ENCODE measurements at regions not wholly inside any gene's neighbourhood (a gene's known extent, or its start where the extent isn't known, plus 50 kb on each side); places are given as distances from the start of the nearest gene placed in this dataset.
"Not testable (repeated sequence)": the region's sequence is repeated elsewhere in the genome, so short reads cannot be mapped to it uniquely, and the experiment has no call there.

DNA sequence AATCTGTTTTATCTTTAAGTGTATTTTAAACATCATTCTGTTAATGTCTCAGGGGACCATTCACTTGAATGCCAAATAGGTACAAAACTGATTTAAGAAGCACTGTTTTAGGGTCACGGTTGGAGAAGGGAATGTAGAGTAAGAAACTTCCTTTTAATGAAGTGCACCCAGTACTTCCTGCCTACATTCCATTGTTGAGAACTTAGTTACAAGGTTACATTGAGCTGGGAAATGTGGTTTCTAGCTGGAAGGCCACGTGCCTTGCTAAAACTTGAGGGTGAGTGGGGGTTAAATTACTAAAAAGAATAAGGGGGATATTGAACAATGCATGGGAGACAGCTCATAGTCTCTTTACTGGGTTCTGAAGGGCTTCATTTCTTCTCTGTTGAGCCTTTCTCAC, 78.3 kb upstream of the TBC1D5 start:
- Mint-ChIP-seq H3K27ac (ENCODE audit: unreplicated experiment) (no peak overlapping the region), H3K9me3 (ENCODE audit: unreplicated experiment) (no peaks in the 10 kb centered on the region), H3K27me3 (ENCODE audit: unreplicated experiment) (no peaks in the 10 kb centered on the region), H3K4me1 (ENCODE audit: unreplicated experiment) (peaks cover 9% of the 10 kb centered on the region), H3K4me3 (ENCODE audit: unreplicated experiment) (no peak overlapping the region), H3K36me3 (ENCODE audit: unreplicated experiment) (no peaks in the 10 kb centered on the region)
- TF ChIP-seq, protein P1, sequence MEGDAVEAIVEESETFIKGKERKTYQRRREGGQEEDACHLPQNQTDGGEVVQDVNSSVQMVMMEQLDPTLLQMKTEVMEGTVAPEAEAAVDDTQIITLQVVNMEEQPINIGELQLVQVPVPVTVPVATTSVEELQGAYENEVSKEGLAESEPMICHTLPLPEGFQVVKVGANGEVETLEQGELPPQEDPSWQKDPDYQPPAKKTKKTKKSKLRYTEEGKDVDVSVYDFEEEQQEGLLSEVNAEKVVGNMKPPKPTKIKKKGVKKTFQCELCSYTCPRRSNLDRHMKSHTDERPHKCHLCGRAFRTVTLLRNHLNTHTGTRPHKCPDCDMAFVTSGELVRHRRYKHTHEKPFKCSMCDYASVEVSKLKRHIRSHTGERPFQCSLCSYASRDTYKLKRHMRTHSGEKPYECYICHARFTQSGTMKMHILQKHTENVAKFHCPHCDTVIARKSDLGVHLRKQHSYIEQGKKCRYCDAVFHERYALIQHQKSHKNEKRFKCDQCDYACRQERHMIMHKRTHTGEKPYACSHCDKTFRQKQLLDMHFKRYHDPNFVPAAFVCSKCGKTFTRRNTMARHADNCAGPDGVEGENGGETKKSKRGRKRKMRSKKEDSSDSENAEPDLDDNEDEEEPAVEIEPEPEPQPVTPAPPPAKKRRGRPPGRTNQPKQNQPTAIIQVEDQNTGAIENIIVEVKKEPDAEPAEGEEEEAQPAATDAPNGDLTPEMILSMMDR (IDR thresholded peaks at IDR 0.05), result no peak
- DNase-seq (ENCODE audit: extremely low spot score, unreplicated experiment), result no peak

DNA sequence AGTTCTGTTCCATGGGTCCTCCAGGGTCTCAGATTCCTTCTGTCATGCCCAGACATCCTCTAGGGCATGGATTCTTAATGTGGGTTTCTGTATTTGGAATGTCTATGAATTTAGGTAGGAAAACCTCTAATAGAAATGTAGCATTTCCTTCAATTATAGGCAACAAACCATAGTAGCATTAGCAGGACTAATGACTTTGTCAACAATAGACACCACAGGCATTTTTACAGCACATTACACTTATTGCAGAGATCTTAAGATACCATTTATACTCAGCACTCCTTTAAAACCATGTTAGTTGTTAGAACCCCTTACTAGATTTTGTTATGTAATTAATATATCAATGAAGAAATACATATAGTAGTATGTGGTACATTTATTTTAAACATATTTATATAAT, 77.8 kb upstream of the TBC1D5 start:
- Mint-ChIP-seq H3K4me1 (ENCODE audit: unreplicated experiment) (peaks cover 9% of the 10 kb centered on the region), H3K27me3 (ENCODE audit: unreplicated experiment) (no peaks in the 10 kb centered on the region), H3K27ac (ENCODE audit: unreplicated experiment) (no peak overlapping the region), H3K36me3 (ENCODE audit: unreplicated experiment) (no peaks in the 10 kb centered on the region), H3K4me3 (ENCODE audit: unreplicated experiment) (no peak overlapping the region), H3K9me3 (ENCODE audit: unreplicated experiment) (no peaks in the 10 kb centered on the region)
- DNase-seq (ENCODE audit: extremely low spot score, unreplicated experiment), result no peak
- TF ChIP-seq, protein P1 (IDR thresholded peaks at IDR 0.05), result no peak

GRCh38 chr3:17817973-17818372, 75.5 kb upstream of the TBC1D5 start:
- H3K36me3 Mint-ChIP-seq (ENCODE audit: unreplicated experiment); H3K4me3 Mint-ChIP-seq (ENCODE audit: unreplicated experiment); H3K27ac Mint-ChIP-seq (ENCODE audit: unreplicated experiment); DNase-seq (ENCODE audit: extremely low spot score, unreplicated experiment); H3K4me1 Mint-ChIP-seq (ENCODE audit: unreplicated experiment); H3K9me3 Mint-ChIP-seq (ENCODE audit: unreplicated experiment); H3K27me3 Mint-ChIP-seq (ENCODE audit: unreplicated experiment): not testable (repeated sequence)

- DNase-seq (ENCODE audit: extremely low spot score, unreplicated experiment), result no peak
- peaks cover 5% of the 10 kb centered on the region for H3K4me1 Mint-ChIP-seq (ENCODE audit: unreplicated experiment)
- peaks cover 5% of the 10 kb centered on the region for H3K9me3 Mint-ChIP-seq (ENCODE audit: unreplicated experiment)
- no peak overlapping the region for H3K4me3 Mint-ChIP-seq (ENCODE audit: unreplicated experiment)
- H3K27ac Mint-ChIP-seq (ENCODE audit: unreplicated experiment), result no peak overlapping the region
- no peaks in the 10 kb centered on the region for H3K27me3 Mint-ChIP-seq (ENCODE audit: unreplicated experiment)
- TF ChIP-seq, protein P1 (IDR thresholded peaks at IDR 0.05), result no peak
- no peaks in the 10 kb centered on the region for H3K36me3 Mint-ChIP-seq (ENCODE audit: unreplicated experiment)
Observed at GRCh38 chr3:17817545-17817944, 75.1 kb upstream of the TBC1D5 start.

DNA sequence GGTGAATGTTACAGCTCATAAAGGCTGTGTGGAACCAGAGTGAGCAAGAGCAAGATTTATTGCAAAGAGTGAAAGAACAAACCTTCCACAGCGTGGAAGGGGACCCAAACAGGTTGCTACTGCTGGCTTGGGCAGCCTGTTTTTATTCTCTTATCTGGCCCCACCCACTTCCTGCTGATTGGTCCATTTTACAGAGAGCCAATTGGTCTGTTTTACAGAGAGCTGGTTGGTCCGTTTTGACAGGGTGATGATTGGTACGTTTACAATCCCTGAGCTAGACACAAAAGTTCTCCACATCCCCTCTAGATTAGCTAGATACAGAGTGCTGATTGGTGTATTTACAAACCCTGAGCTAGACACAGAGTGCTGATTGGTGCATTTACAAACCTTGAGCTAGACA, 74.4 kb upstream of the TBC1D5 start:
- DNase-seq (ENCODE audit: extremely low spot score, unreplicated experiment); H3K36me3 Mint-ChIP-seq (ENCODE audit: unreplicated experiment); H3K4me1 Mint-ChIP-seq (ENCODE audit: unreplicated experiment); H3K27me3 Mint-ChIP-seq (ENCODE audit: unreplicated experiment); H3K4me3 Mint-ChIP-seq (ENCODE audit: unreplicated experiment); H3K27ac Mint-ChIP-seq (ENCODE audit: unreplicated experiment); H3K9me3 Mint-ChIP-seq (ENCODE audit: unreplicated experiment): not testable (repeated sequence)

DNA sequence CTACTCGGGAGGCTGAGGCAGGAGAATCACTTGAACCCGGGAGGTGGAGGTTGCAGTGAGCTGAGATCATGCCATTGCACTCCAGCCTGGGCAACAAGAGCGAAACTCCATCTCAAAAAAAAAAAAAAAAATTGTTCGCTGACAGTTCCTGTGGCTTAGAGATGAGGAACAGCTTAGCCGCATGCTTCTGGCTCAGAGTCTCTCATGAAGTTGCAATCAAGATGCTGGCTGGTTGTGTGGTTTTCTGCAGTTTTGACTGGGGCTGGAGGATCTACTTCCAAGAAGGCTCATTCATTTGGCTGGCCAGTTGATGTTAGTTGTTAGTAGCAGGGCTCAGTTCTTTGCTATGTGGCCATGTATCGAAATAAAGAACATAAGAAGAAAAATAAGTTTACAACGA, 69.9 kb upstream of the TBC1D5 start:
- not testable (repeated sequence) for DNase-seq (ENCODE audit: extremely low spot score, unreplicated experiment); H3K27ac Mint-ChIP-seq (ENCODE audit: unreplicated experiment); H3K9me3 Mint-ChIP-seq (ENCODE audit: unreplicated experiment); H3K4me3 Mint-ChIP-seq (ENCODE audit: unreplicated experiment); H3K36me3 Mint-ChIP-seq (ENCODE audit: unreplicated experiment); H3K4me1 Mint-ChIP-seq (ENCODE audit: unreplicated experiment); H3K27me3 Mint-ChIP-seq (ENCODE audit: unreplicated experiment)

GRCh38 chr3:17811646-17812045, 69.2 kb upstream of the TBC1D5 start:
- no peak overlapping the region for H3K4me3 Mint-ChIP-seq (ENCODE audit: unreplicated experiment)
- H3K27me3 Mint-ChIP-seq (ENCODE audit: unreplicated experiment), result no peaks in the 10 kb centered on the region
- H3K36me3 Mint-ChIP-seq (ENCODE audit: unreplicated experiment), result no peaks in the 10 kb centered on the region
- H3K27ac Mint-ChIP-seq (ENCODE audit: unreplicated experiment), result no peak overlapping the region
- peaks cover 7% of the 10 kb centered on the region for H3K4me1 Mint-ChIP-seq (ENCODE audit: unreplicated experiment)
- H3K9me3 Mint-ChIP-seq (ENCODE audit: unreplicated experiment), result peaks cover 6% of the 10 kb centered on the region
- no peak for DNase-seq (ENCODE audit: extremely low spot score, unreplicated experiment)
- TF ChIP-seq, protein P1 (IDR thresholded peaks at IDR 0.05), result no peak
